ENCODE measurements at regions not wholly inside any gene's neighbourhood (a gene's known extent, or its start where the extent isn't known, plus 50 kb on each side); places are given as distances from the start of the nearest gene placed in this dataset.

- no peak for DNase-seq (ENCODE audit: low read depth, low spot score)
Observed at GRCh38 chr5:58114324-58114723, 345.6 kb downstream of the PLK2 start.

- no peak for DNase-seq (ENCODE audit: low read depth, low spot score)
Observed at GRCh38 chr5:58113172-58113571, 346.7 kb downstream of the PLK2 start.

GRCh38 chr5:58108511-58108910 is 351.4 kb downstream of the PLK2 start:
- DNase-seq (ENCODE audit: low read depth, low spot score) = no peak

DNA sequence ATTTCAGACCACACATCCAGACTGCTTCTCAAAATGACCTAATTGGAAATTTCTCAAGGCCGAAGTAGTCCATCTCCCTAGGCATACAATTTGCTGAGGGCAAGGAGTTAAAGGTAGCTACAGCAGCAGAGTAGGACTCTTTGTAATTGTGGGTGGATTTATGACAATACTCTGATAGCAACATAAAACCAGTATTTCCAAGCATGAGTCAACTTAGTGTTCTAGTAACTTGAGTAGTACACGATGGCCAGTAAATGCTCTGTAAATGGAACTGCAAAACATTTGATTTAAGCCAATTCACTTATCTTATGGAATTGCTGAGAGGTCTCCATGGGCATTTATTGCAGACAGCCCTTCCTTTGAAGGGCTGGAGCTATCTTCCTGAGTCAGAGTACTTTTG is 352.2 kb downstream of the PLK2 start:
- DNase-seq (ENCODE audit: low read depth, low spot score) = no peak

GRCh38 chr5:58106754-58107410 is 353.0 kb downstream of the PLK2 start:
- DNase-seq (ENCODE audit: low read depth, low spot score) = no peak

DNA sequence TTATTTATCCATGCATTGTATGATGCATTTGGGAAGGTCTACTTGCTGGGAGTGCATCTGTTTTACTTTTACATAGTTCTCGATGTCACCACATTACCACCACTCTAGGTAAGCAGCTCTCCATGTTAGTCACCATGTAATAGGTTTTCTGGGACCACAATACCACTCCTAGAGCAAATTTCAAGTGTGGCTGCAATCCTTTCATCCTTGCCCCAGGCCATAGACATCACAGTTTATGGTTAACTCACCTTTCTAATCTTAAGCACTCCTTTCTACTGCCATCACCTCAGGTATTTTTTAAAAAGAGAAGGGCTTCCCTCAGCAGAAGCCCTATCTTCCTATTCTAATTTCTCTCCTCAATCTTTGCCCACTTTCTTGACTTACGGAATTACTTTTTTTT is 354.1 kb downstream of the PLK2 start:
- no peak for DNase-seq (ENCODE audit: low read depth, low spot score)

GRCh38 chr5:58099257-58099656 is 360.6 kb downstream of the PLK2 start:
- DNase-seq (ENCODE audit: low read depth, low spot score) = no peak

DNA sequence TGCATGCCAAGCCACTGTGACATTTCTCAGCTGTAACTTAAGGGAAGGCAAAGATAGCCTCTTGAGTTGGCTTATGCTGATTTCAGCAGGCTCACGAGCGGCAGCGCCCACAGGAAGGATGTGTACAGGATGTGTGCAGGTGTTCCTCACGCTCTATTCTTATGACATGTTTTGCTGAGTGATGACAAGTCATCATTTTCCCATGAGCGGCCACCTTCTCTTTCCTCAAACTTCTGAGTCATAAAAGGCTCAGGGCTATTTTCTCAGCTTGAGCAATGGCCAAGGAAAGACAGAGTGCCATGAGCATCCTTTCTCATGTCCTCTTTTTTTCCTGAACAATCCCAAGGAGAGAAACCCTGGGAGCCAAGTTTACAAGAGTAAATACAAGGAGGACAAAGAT is 365.9 kb downstream of the PLK2 start:
- no peak for DNase-seq (ENCODE audit: low read depth, low spot score)

GRCh38 chr5:58090704-58091103 is 369.2 kb downstream of the PLK2 start:
- DNase-seq (ENCODE audit: low read depth, low spot score) = no peak

GRCh38 chr5:58088941-58089340 is 370.9 kb downstream of the PLK2 start:
- no peak for DNase-seq (ENCODE audit: low read depth, low spot score)

- no peak for DNase-seq (ENCODE audit: low read depth, low spot score)
Observed at GRCh38 chr5:58087905-58088304, 372.0 kb downstream of the PLK2 start.

GRCh38 chr5:58087123-58087522 is 372.8 kb downstream of the PLK2 start:
- DNase-seq (ENCODE audit: low read depth, low spot score) = no peak

- no peak for DNase-seq (ENCODE audit: low read depth, low spot score)
Observed at GRCh38 chr5:58085800-58086199, 374.1 kb downstream of the PLK2 start.

- no peak for DNase-seq (ENCODE audit: low read depth, low spot score)
Observed at GRCh38 chr5:58081435-58081834, 378.5 kb downstream of the PLK2 start.

GRCh38 chr5:58080573-58080972 is 379.3 kb downstream of the PLK2 start:
- DNase-seq (ENCODE audit: low read depth, low spot score) = no peak

- DNase-seq (ENCODE audit: low read depth, low spot score) = no peak
Observed at GRCh38 chr5:58077966-58078365, 381.9 kb downstream of the PLK2 start.

DNA sequence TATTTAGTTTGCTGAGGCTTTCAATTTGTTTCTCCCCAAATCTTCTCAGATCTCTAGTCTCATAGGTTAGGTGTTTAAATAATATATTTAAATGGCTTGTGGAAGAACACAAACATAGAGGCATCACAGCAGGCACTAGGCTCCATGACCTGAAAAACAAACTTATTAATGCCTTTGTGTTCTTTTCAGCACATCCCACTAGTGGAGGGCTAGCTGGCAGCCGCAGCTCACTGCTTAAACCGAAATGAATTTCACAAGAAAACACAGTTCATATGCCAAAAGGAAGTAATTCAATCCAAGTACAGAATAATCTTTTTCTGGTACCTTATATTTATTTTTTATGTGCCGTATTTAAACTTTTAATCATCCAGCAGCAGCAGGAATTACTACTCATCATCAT is 382.5 kb downstream of the PLK2 start:
- no peak for DNase-seq (ENCODE audit: low read depth, low spot score)

GRCh38 chr5:58076483-58077257 is 383.2 kb downstream of the PLK2 start:
- DNase-seq (ENCODE audit: low read depth, low spot score) = no peak

- DNase-seq (ENCODE audit: low read depth, low spot score) = no peak
Observed at GRCh38 chr5:58075907-58076306, 384.0 kb downstream of the PLK2 start.

DNA sequence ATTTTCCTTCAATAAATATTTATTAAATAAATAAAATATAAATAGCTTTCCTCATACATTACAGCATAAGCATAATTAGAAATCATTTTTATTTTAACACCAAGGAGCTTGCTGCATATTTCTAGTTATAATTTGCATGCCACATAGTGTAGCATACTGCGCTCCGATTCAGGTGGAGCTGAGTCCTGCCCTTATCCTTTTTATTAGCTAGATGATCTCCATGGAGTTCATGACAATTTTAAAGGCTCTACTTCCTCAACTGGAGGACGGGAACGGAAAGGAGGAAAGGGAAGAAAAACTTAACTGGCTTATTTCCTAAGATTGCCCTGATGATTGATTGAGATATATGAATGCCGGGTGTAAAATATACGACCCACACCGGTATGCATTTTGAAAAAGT is 385.2 kb downstream of the PLK2 start:
- no peak for DNase-seq (ENCODE audit: low read depth, low spot score)

DNA sequence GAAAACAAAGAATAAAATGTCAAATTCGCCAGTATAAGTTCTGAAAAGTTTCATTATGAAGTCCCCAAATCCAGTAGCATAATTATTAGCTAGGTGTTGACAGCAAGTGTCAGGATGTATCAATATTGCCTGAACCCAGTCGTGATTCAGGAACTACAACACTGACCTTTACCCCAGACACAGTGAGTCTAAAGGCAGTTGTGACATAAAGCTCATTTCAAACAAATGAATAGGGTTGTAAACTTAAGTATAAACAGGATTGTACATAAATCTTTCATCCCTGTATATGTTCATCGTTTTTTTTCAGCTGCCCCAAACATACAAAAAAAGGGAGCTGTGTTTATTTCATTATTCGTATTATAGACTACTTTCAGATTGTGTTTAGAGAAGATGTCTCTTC is 385.7 kb downstream of the PLK2 start:
- no peak for DNase-seq (ENCODE audit: low read depth, low spot score)

GRCh38 chr5:58073243-58073642 is 386.6 kb downstream of the PLK2 start:
- no peak for DNase-seq (ENCODE audit: low read depth, low spot score)

DNA sequence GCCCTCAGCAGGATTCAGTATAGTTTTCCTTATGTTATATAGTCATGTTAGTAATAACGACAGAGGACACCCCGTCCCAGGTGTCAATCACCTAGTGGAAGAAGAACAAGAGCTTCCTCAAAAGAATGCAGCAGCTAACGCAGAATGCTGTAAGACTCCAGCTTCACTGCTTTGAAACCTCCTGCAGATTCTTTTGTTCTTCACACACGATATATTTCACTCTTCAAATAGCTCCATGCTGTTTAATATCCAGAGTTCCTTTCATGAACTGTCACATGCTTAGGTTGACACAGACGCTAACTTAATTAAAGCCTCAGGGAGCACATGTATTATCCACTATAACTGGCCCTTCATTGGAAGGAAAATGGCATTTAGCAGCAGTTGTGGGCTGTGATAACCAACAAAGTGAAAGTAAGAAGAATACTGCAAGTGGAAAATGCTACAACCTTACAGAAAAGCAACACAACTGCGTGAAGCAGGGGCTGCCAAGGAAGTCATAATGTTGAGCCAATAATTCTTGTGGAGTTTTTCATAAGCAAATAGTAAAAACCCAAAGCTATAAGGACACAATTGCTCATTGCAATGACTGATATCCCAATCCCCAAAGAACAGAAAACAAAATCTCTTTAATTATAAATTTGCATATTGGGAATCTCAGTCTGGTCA is 387.5 kb downstream of the PLK2 start:
- no peak for DNase-seq (ENCODE audit: low read depth, low spot score)

Data from iPS DF 19.7 (cell line).